ENCODE measurements at regions not wholly inside any gene's neighbourhood (a gene's known extent, or its start where the extent isn't known, plus 50 kb on each side); places are given as distances from the start of the nearest gene placed in this dataset.
"Not testable (repeated sequence)": the region's sequence is repeated elsewhere in the genome, so short reads cannot be mapped to it uniquely, and the experiment has no call there.

DNA sequence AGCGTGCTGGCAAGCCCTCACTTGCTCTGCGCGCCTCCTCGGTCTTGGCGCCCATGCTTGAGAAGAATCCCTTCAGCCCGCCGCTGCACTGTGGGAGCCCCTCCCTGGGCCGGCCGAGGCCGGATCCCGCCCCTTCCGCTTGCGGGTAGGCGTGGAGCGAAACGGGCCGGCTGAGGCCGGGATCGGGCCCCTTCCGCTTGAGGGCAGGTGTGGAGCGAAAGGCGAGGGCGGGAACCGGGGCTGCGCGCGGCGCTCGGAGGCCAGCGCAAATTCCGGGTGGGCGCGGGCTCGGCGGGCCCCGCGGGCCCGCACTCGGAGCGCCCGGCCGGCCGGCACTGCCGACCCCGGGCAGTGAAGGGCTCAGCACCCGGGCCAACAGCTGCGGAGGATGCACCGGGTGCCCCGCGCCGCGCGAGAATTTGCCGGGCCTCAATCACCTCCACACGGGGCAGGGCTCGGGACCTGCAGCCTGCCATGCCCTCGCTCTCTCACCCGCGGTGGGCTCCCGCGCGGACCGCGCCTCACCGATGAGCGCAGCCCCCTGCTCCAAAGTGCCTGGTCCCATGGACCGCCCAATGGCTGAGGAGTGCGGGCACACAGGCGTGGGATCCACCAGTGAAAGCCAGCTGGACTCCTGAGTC lies 58.1 kb upstream of the GBA3 start:
- 75 to 93% (median 86%) methylated on average over 43 to 69 of the region's 69 CpGs for WGBS, 5 donors
- TF ChIP-seq POLR2AphosphoS5 (IDR thresholded peaks at IDR 0.05) = no peak
- TF ChIP-seq POLR2A (IDR thresholded peaks at IDR 0.05) = no peak
- no peak for TF ChIP-seq CTCF (IDR thresholded peaks at IDR 0.05 in 8 of 11, conservative IDR thresholded peaks at IDR 0.05 in 3 of 11)
- no peaks in the 10 kb centered on the region for H3K4me1 ChIP-seq
- H3K4me3 ChIP-seq = no peak overlapping the region
- no peak overlapping the region for H3K27ac ChIP-seq
- H3K9me3 ChIP-seq = peaks cover 0 to 17% (median 3%) of the 10 kb centered on the region in 8 donors
- H3K36me3 ChIP-seq = no peaks in the 10 kb centered on the region
- intact Hi-C loops (cut with DNase I; ENCODE audit: low total_unique reads) = no loop called here
- no peaks in the 10 kb centered on the region for H3K27me3 ChIP-seq (replicated peaks in 1 of 7)
- peak; percentile 82 for DNase-seq

DNA sequence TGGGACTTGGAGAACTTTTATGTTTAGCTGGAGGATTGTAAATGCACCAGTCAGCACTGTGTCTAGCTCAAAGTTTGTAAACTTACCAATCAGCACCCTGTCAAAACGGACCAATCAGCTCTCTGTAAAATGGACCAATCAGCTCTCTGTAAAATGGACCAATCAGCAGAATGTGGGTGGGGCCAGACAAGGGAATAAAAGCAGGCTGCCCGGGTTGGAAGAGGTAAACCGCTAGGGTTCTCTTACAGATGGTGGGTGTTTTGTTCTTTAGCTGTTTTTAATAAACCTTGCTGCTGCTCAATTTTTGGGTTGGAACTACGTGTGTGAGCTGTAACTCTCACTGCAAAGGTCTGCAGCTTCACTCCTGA lies 57.6 kb upstream of the GBA3 start:
- H3K9me3 ChIP-seq = peaks cover 0 to 22% (median 9%) of the 10 kb centered on the region in 8 donors
- 79 to 92% (median 86%) methylated on average over 4 of the region's 4 CpGs for WGBS, 5 donors
- H3K4me3 ChIP-seq; intact Hi-C loops (cut with DNase I; ENCODE audit: low total_unique reads); H3K4me1 ChIP-seq; H3K27ac ChIP-seq; DNase-seq; H3K36me3 ChIP-seq; H3K27me3 ChIP-seq (replicated peaks in 1 of 7): not testable (repeated sequence)

- Histone ChIP-seq H3K9me3 (peaks cover 0 to 27% (median 14%) of the 10 kb centered on the region in 8 donors), H3K4me3 (no peak overlapping the region), H3K27me3 (replicated peaks in 1 of 7) (no peaks in the 10 kb centered on the region), H3K36me3 (no peaks in the 10 kb centered on the region), H3K4me1 (no peaks in the 10 kb centered on the region), H3K27ac (no peak overlapping the region)
- intact Hi-C loops (cut with DNase I; ENCODE audit: low total_unique reads) = no loop called here
- no peak for DNase-seq
- 91 to 98% (median 93%) methylated on average over 4 to 5 of the region's 5 CpGs for WGBS, 5 donors
- TF ChIP-seq POLR2A (IDR thresholded peaks at IDR 0.05) (no peak), CTCF (IDR thresholded peaks at IDR 0.05 in 8 of 11, conservative IDR thresholded peaks at IDR 0.05 in 3 of 11) (no peak), POLR2AphosphoS5 (IDR thresholded peaks at IDR 0.05) (no peak)
These were observed 57.0 kb upstream of the GBA3 start for GRCh38 chr4:22635692-22636091.

DNA sequence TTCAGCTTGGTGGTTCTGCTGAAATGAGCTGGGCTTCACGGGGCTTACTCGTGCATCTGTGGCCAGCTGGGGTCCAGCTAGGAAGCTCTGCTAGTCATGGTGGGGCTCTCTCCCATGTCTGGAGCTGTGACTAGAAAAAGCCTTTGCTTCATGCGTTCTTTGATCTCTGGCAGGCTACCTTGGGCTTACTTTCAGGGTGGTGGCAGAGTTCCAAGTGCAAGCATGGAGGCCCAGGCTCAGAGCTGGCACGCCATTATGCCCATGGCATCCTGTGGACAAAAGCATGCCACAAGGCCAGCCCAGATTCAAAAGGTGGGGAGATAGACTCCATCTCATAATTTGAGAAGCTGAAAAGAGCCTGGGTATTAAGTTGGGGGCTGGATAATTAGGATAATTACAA lies 55.4 kb upstream of the GBA3 start:
- intact Hi-C loops (cut with DNase I; ENCODE audit: low total_unique reads) = no loop called here
- Histone ChIP-seq H3K27ac (no peak overlapping the region), H3K9me3 (peaks cover 0 to 34% (median 20%) of the 10 kb centered on the region in 8 donors), H3K36me3 (no peaks in the 10 kb centered on the region), H3K4me3 (no peak overlapping the region), H3K4me1 (no peaks in the 10 kb centered on the region), H3K27me3 (replicated peaks in 1 of 7) (no peaks in the 10 kb centered on the region)
- WGBS, 5 donors = 69 to 88% (median 86%) methylated on average over 4 of the region's 4 CpGs
- TF ChIP-seq POLR2A (IDR thresholded peaks at IDR 0.05) = no peak
- TF ChIP-seq CTCF (IDR thresholded peaks at IDR 0.05 in 8 of 11, conservative IDR thresholded peaks at IDR 0.05 in 3 of 11) = no peak
- TF ChIP-seq POLR2AphosphoS5 (IDR thresholded peaks at IDR 0.05) = no peak
- DNase-seq = no peak

Small RNA genes lying in the stretch of these regions (small RNA-seq; reads per million reads assigned to genes)
- gene AC098583.1 = 0 reads per million in 4 donors

All from spleen (tissue), 11 donors.